DMS153 treated with DMSO at 0.1 percent for 48 hours (cell line): ENCODE measurements at regions not wholly inside any gene's neighbourhood (a gene's known extent, or its start where the extent isn't known, plus 50 kb on each side); places are given as distances from the start of the nearest gene placed in this dataset.

Experiments
- DNase-seq: peaks from one replicate; lab custom pipeline; 2025; ENCODE audit not compliant: unreplicated experiment; lab: John Stamatoyannopoulos, UW

DNA sequence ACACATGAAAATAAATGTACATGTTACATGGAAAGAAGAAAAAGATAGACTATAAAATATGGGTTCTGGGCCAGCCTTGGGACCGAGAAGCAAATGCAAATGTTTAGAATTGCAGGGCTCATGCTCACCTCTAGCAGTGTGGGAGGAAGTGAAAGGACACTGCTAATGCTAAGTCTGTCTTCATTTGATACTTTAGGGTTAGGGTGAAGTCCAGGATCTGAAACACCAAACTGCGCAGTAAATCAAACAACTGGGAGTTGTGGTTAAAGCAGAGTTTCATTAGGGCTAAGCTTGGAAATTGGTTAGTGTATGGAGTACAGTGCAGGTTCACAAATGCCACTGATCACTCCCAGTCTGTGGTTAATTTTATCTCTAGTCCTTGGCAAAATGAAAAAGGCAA is 73.2 kb upstream of the PDK4 start:
- no peak for DNase-seq

GRCh38 chr7:95668504-95669018 is 72.2 kb upstream of the PDK4 start:
- DNase-seq = peak; percentile 26

DNA sequence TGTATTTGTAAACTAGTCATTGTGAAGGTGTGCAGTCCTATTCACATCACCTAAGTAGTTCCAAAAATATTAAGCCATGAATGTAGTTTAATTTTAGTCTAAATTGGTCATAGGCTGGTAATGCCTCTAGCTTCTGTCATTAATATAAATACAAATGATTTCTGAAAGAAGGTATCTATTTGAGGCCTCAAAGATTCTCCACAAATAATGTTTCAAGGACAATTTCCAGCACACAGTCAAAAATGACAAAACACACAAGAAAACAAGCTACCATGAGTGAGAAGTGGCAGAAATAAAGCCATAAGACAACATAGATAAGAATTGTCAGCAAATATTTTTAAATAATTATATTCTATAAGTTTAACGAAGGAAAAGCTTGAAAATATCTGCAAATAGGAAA is 66.7 kb upstream of the PDK4 start:
- no peak for DNase-seq

- no peak for DNase-seq
Observed at GRCh38 chr7:95660023-95660434, 63.7 kb upstream of the PDK4 start.

GRCh38 chr7:95658676-95659075 is 62.4 kb upstream of the PDK4 start:
- no peak for DNase-seq

DNA sequence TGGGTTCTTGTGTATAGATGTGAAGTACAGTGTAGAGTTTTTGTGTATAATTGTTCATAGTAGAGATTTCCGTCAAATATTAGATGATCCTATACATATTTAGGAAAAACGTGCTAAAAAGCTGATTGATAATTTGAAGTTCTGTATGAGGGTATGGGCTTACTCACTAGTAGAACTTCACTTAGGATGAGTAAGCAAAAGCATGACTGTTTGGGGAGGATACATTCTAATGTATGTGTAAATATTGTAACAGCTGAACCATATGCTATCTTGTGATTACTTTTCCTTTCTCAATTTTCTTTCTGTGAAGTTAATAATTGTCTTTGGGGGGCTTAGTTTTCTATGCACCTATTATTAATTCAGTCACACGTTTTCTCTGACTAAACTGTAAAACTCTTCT is 53.2 kb upstream of the PDK4 start:
- DNase-seq = no peak

GRCh38 chr7:95646350-95646749 is 50.0 kb upstream of the PDK4 start:
- peak; percentile 84 for DNase-seq
